ENCODE measurements at regions not wholly inside any gene's neighbourhood (a gene's known extent, or its start where the extent isn't known, plus 50 kb on each side); places are given as distances from the start of the nearest gene placed in this dataset.

- intact Hi-C loops (cut with DNase I; ENCODE audit: low total_unique reads) (no loop called here), in situ Hi-C loops (cut with MboI; ENCODE audit: low pct_ligation_motif_present in 1 of 4, low pct_unique_long_range_greater_than_20kb in 1 of 4, low sequenced_read_pairs in 3 of 4) (no loop called here)
- H3K4me3 ChIP-seq: no peak overlapping the region
- peaks cover 3% of the 10 kb centered on the region for H3K27me3 ChIP-seq
- H3K27ac ChIP-seq: no peak overlapping the region
- TF ChIP-seq POLR2A (IDR thresholded peaks at IDR 0.05): no peak
- TF ChIP-seq POLR2AphosphoS5 (IDR thresholded peaks at IDR 0.05): no peak
- TF ChIP-seq, protein P1, sequence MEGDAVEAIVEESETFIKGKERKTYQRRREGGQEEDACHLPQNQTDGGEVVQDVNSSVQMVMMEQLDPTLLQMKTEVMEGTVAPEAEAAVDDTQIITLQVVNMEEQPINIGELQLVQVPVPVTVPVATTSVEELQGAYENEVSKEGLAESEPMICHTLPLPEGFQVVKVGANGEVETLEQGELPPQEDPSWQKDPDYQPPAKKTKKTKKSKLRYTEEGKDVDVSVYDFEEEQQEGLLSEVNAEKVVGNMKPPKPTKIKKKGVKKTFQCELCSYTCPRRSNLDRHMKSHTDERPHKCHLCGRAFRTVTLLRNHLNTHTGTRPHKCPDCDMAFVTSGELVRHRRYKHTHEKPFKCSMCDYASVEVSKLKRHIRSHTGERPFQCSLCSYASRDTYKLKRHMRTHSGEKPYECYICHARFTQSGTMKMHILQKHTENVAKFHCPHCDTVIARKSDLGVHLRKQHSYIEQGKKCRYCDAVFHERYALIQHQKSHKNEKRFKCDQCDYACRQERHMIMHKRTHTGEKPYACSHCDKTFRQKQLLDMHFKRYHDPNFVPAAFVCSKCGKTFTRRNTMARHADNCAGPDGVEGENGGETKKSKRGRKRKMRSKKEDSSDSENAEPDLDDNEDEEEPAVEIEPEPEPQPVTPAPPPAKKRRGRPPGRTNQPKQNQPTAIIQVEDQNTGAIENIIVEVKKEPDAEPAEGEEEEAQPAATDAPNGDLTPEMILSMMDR (IDR thresholded peaks at IDR 0.05): no peak
- TF ChIP-seq EP300 (IDR thresholded peaks at IDR 0.05; ENCODE audit: low read depth): no peak
- no peaks in the 10 kb centered on the region for H3K36me3 ChIP-seq
- DNase-seq: no peak
- no peaks in the 10 kb centered on the region for H3K9me3 ChIP-seq
- H3K4me1 ChIP-seq: no peaks in the 10 kb centered on the region
- WGBS, 2 donors (ENCODE audit: low coverage in 1 of 2): 45 to 57% methylated on average over 4 of the region's 4 CpGs
Measured at GRCh38 chr7:96823274-96823673, 113.6 kb upstream of the SEM1 start.

DNA sequence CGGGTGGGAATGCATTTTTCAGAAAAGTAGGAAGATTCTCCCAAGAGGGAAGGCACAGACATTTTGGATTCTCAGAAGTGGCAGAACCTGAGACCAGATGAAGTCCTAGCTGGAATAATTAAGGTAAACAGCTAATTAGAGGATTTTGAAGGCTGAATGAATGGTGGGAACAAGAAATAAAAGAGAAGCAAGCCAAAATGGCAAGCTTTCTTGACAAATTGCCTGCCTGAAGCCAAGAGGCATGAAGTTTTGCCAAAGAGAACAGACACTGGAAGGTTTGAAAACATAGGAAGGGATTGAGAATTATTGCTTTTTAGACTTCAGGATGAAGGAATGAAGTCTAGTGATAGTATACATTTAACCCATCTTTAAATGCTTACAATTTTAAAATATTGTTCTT lies 115.0 kb upstream of the SEM1 start:
- Histone ChIP-seq H3K9me3 (no peaks in the 10 kb centered on the region), H3K4me3 (no peak overlapping the region), H3K27ac (no peak overlapping the region), H3K27me3 (peaks cover 3% of the 10 kb centered on the region), H3K36me3 (no peaks in the 10 kb centered on the region), H3K4me1 (no peaks in the 10 kb centered on the region)
- intact Hi-C loops (cut with DNase I; ENCODE audit: low total_unique reads) (no loop called here), in situ Hi-C loops (cut with MboI; ENCODE audit: low pct_ligation_motif_present in 1 of 4, low pct_unique_long_range_greater_than_20kb in 1 of 4, low sequenced_read_pairs in 3 of 4) (no loop called here)
- no peak for DNase-seq
- 66% methylated on average over 1 of the region's 1 CpG; no CpG with 5 or more reads in 1 of the 2 donors for WGBS, 2 donors (ENCODE audit: low coverage in 1 of 2)
- TF ChIP-seq POLR2A (IDR thresholded peaks at IDR 0.05) (no peak), POLR2AphosphoS5 (IDR thresholded peaks at IDR 0.05) (no peak), EP300 (IDR thresholded peaks at IDR 0.05; ENCODE audit: low read depth) (no peak)
- TF ChIP-seq, protein P1 (IDR thresholded peaks at IDR 0.05): no peak

DNA sequence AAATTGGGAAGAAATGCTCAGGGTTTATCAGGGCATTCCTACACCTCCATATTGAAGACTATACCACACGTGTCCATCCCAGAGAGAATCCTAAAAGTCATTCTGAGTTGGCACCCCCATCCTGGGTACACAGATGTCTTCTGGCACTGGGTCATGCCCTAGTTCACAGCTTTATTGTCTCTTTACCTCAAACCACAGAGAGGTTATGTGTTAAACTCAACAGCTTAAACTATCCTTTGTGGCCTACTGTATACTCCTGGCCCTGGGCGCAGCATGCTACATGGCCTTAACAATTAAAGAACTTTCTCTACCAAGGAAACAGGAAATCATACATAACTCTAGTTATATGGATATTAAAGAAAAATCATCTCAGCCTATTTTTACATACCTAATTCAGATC lies 115.6 kb upstream of the SEM1 start:
- in situ Hi-C loops (cut with MboI; ENCODE audit: low pct_ligation_motif_present in 1 of 4, low pct_unique_long_range_greater_than_20kb in 1 of 4, low sequenced_read_pairs in 3 of 4) (no loop called here), intact Hi-C loops (cut with DNase I; ENCODE audit: low total_unique reads) (no loop called here)
- no peaks in the 10 kb centered on the region for H3K36me3 ChIP-seq
- no peaks in the 10 kb centered on the region for H3K9me3 ChIP-seq
- 91% methylated on average over 2 of the region's 2 CpGs; no CpG with 5 or more reads in 1 of the 2 donors for WGBS, 2 donors (ENCODE audit: low coverage in 1 of 2)
- H3K27me3 ChIP-seq: no peaks in the 10 kb centered on the region
- H3K4me3 ChIP-seq: no peak overlapping the region
- no peak for TF ChIP-seq POLR2AphosphoS5 (IDR thresholded peaks at IDR 0.05)
- TF ChIP-seq, protein P1 (IDR thresholded peaks at IDR 0.05): no peak
- TF ChIP-seq EP300 (IDR thresholded peaks at IDR 0.05; ENCODE audit: low read depth): no peak
- no peak for TF ChIP-seq POLR2A (IDR thresholded peaks at IDR 0.05)
- H3K27ac ChIP-seq: no peak overlapping the region
- no peak for DNase-seq
- no peaks in the 10 kb centered on the region for H3K4me1 ChIP-seq

- Histone ChIP-seq H3K4me1 (no peaks in the 10 kb centered on the region), H3K36me3 (no peaks in the 10 kb centered on the region), H3K9me3 (no peaks in the 10 kb centered on the region), H3K27me3 (no peaks in the 10 kb centered on the region), H3K4me3 (no peak overlapping the region), H3K27ac (no peak overlapping the region)
- no peak for DNase-seq
- WGBS, 2 donors (ENCODE audit: low coverage in 1 of 2): 46 to 54% methylated on average over 1 of the region's 1 CpG
- in situ Hi-C loops (cut with MboI; ENCODE audit: low pct_ligation_motif_present in 1 of 4, low pct_unique_long_range_greater_than_20kb in 1 of 4, low sequenced_read_pairs in 3 of 4) (no loop called here), intact Hi-C loops (cut with DNase I; ENCODE audit: low total_unique reads) (no loop called here)
- TF ChIP-seq EP300 (IDR thresholded peaks at IDR 0.05; ENCODE audit: low read depth): no peak
- no peak for TF ChIP-seq POLR2A (IDR thresholded peaks at IDR 0.05)
- TF ChIP-seq POLR2AphosphoS5 (IDR thresholded peaks at IDR 0.05): no peak
- TF ChIP-seq, protein P1 (IDR thresholded peaks at IDR 0.05): no peak
Measured at GRCh38 chr7:96826089-96826488, 116.4 kb upstream of the SEM1 start.

Data from transverse colon (tissue), 4 donors.